ENCODE measurements at regions not wholly inside any gene's neighbourhood (a gene's known extent, or its start where the extent isn't known, plus 50 kb on each side); places are given as distances from the start of the nearest gene placed in this dataset.
"Not testable (repeated sequence)": the region's sequence is repeated elsewhere in the genome, so short reads cannot be mapped to it uniquely, and the experiment has no call there.

DNA sequence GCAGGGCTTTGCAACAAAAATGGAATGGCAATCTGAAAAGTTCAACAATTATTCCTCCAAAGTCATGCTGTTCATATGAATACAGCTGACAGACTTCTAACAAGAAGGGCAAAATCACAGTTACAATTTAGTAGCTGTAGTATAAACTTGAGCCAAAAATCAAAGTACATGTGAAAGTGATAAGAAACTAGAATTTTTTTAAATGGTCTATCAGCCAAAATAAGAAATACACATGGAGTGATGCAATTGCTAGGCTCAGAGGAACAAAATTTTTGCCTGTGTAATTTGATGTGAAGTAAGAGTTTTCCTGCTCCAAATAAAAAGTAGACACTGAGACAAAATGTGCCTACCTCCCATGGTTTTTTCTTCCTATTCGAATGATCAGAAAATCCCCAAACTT is 167.7 kb upstream of the CDKN3 start:
- peaks cover 49% of the 10 kb centered on the region for H3K27me3 Mint-ChIP-seq
- DNase-seq (ENCODE audit: low spot score in 2 of 2): no peak
- no peaks in the 10 kb centered on the region for H3K9me3 Mint-ChIP-seq
- no peaks in the 10 kb centered on the region for H3K36me3 Mint-ChIP-seq (ENCODE audit: insufficient read depth)
- no peaks in the 10 kb centered on the region for H3K4me1 Mint-ChIP-seq
- H3K27ac Mint-ChIP-seq (ENCODE audit: low read depth): no peak overlapping the region
- H3K4me3 Mint-ChIP-seq: no peak overlapping the region
- ATAC-seq (replicated peaks; ENCODE audit: extremely low read depth, poor library complexity, severe bottlenecking): no peak

DNA sequence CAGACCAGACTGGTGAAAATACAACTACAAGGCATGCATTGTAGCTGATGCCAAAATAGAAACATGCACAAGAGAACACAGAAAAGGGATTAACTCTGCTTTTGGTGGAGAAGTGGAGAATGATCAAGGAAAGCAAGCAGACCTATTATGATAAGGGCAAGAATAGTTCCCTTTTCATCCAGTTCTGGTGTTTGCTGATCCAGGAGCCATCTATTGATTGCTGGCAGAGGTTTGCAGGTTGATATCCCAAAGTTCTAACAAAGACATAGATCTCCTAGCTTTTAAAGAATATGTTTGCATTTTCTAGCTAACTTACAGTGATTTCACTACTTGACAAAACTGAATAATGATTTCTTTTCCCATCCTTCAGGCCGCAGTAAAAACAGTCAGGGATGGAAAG is 166.2 kb upstream of the CDKN3 start:
- ATAC-seq (replicated peaks; ENCODE audit: extremely low read depth, poor library complexity, severe bottlenecking) (no peak), DNase-seq (ENCODE audit: low spot score in 2 of 2) (no peak)
- H3K27me3 Mint-ChIP-seq: peaks cover 55% of the 10 kb centered on the region
- H3K36me3 Mint-ChIP-seq (ENCODE audit: insufficient read depth): no peaks in the 10 kb centered on the region
- no peak overlapping the region for H3K4me3 Mint-ChIP-seq
- H3K9me3 Mint-ChIP-seq: peaks cover 5% of the 10 kb centered on the region
- no peak overlapping the region for H3K27ac Mint-ChIP-seq (ENCODE audit: low read depth)
- H3K4me1 Mint-ChIP-seq: no peaks in the 10 kb centered on the region

DNA sequence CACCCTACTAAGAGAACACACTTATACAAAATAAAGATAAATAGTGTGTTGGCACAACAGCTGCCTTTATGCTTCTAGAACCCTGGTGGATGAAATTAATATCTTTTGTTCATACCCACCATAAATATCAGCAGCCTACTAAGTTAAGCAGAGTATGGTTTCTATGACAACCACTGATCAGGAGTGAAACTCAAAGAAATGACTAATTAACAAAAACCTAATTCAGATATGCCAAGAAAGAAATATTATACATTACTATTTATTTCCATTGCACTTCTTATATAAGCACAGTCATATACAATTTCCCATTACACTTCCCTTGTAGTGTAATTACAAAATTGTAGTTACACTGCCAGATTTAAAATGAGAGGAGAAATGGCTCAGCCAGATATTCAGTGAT is 164.1 kb upstream of the CDKN3 start:
- H3K4me3 Mint-ChIP-seq: no peak overlapping the region
- H3K36me3 Mint-ChIP-seq (ENCODE audit: insufficient read depth): no peaks in the 10 kb centered on the region
- no peak overlapping the region for H3K27ac Mint-ChIP-seq (ENCODE audit: low read depth)
- peaks cover 5% of the 10 kb centered on the region for H3K9me3 Mint-ChIP-seq
- no peak for DNase-seq (ENCODE audit: low spot score in 2 of 2)
- no peak for ATAC-seq (replicated peaks; ENCODE audit: extremely low read depth, poor library complexity, severe bottlenecking)
- no peaks in the 10 kb centered on the region for H3K4me1 Mint-ChIP-seq
- H3K27me3 Mint-ChIP-seq: peaks cover 54% of the 10 kb centered on the region

DNA sequence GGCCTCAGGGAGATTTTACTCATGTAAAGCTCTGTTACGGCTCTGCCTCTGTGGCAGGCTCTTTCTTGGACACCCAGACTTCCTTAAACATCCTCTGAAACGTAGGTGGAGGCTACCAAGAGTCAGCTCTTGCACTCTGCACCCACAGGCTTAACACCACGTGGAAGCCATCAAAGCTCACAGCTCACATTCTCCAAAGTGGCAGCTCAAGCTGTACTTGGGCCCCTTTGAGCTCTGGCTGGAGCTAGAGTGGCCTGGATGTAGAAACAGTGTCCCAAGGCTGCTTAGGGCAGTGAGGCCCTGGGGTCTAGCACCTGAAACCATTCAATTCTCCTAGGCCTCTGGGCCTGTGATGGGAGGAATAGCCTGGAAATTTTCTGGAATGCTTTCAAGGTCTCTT is 155.3 kb upstream of the CDKN3 start:
- Mint-ChIP-seq H3K27ac (ENCODE audit: low read depth) (no peak overlapping the region), H3K36me3 (ENCODE audit: insufficient read depth) (no peaks in the 10 kb centered on the region), H3K4me1 (no peaks in the 10 kb centered on the region), H3K27me3 (peaks cover 10% of the 10 kb centered on the region), H3K9me3 (no peaks in the 10 kb centered on the region), H3K4me3 (no peak overlapping the region)
- no peak for ATAC-seq (replicated peaks; ENCODE audit: extremely low read depth, poor library complexity, severe bottlenecking)
- no peak for DNase-seq (ENCODE audit: low spot score in 2 of 2)

DNA sequence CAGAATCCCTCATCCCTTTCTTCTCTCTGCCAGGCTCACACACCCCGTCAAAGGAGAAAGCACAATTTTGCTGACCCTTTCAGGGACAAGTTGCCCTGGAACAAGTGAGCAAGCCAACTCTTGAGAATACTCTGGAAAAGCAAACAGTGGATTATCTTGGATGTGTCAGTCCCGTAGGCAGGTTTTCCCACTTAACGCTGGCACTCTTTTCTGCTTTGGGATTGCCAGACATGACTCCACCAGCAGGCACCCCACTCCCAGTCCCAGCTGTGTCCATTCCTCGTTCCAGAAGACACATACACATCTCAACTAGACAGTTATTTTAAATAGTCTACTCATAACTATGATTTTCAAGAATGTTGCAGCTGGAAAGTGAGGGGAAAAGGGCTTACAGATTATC is 145.5 kb upstream of the CDKN3 start:
- H3K36me3 Mint-ChIP-seq (ENCODE audit: insufficient read depth): no peaks in the 10 kb centered on the region
- DNase-seq (ENCODE audit: low spot score in 2 of 2): no peak
- no peak overlapping the region for H3K27ac Mint-ChIP-seq (ENCODE audit: low read depth)
- no peaks in the 10 kb centered on the region for H3K4me1 Mint-ChIP-seq
- peaks cover 39% of the 10 kb centered on the region for H3K27me3 Mint-ChIP-seq
- no peak for ATAC-seq (replicated peaks; ENCODE audit: extremely low read depth, poor library complexity, severe bottlenecking)
- no peaks in the 10 kb centered on the region for H3K9me3 Mint-ChIP-seq
- H3K4me3 Mint-ChIP-seq: no peak overlapping the region

DNA sequence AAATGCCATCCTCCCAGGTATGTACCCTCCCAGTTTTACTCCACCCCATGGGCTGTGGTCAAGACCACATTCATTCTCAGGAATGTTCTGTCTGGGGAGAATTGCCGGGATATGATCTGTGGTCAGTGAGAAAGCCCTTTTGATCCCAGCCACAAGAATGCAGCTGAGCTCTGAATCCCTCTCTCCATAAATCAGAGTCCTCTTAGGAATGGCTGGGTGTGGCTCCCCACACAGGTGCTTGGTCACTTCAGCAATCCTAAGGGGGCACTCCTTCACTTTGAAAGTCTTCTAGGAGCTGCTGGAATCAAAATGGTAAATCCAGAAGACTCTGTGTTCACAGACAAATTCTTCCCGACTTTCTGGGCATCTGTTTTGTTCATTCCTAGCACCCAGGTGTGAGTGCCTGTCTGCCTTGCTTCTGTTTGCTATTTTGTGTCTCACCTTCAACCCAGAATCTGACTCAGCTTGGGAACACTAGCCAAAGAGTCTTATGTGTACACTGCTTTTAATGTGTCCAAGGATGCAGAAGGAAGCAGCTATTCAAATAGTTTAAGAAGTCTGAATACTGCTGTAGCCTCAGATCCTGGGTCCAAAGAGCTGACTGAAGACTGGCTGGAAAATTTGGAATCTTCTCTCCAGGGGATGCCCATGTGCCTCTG is 144.6 kb upstream of the CDKN3 start:
- Mint-ChIP-seq H3K4me3 (no peak overlapping the region), H3K36me3 (ENCODE audit: insufficient read depth) (no peaks in the 10 kb centered on the region), H3K4me1 (no peaks in the 10 kb centered on the region), H3K27ac (ENCODE audit: low read depth) (no peak overlapping the region), H3K27me3 (peaks cover 30% of the 10 kb centered on the region), H3K9me3 (no peaks in the 10 kb centered on the region)
- ATAC-seq (replicated peaks; ENCODE audit: extremely low read depth, poor library complexity, severe bottlenecking) (no peak), DNase-seq (ENCODE audit: low spot score in 2 of 2) (no peak)

DNA sequence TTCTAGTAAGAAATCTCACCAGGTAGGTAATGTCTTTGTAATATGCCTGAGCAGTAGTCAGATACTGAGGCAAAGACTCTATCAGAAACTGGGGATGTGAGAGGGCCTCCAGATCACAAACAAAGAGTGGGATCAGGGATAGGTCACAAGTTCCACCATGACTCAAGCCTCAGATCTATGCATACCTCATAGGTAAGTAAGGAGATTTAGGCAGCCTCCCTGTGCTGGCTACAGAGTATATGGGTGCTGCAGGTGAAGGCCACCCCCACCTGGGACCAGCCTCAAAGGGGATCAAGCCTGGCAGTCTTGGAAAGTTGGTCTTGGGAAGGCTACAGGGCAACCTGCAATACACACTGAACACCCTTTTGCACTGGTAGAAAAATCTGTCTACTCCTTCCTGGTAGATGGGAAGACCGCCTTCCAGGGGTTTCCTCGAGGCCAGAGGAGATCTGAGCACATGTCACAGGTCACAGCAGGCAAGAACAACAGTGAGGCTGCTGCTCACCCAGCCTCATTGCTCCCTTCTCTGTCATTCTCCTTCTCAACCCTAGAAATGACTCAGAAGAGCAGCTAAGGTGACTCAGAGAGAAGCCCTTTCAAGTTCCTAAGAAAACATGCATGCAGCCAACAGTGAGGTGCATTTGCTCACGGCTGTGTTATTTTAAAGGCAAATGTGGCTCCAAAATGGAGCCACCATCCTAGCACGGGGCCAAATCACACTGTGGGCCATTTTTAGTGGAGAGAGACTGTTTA is 143.4 kb upstream of the CDKN3 start:
- DNase-seq (ENCODE audit: low spot score in 2 of 2): no peak
- no peaks in the 10 kb centered on the region for H3K9me3 Mint-ChIP-seq
- H3K27ac Mint-ChIP-seq (ENCODE audit: low read depth): no peak overlapping the region
- no peaks in the 10 kb centered on the region for H3K36me3 Mint-ChIP-seq (ENCODE audit: insufficient read depth)
- no peaks in the 10 kb centered on the region for H3K4me1 Mint-ChIP-seq
- H3K27me3 Mint-ChIP-seq: peaks cover 21% of the 10 kb centered on the region
- no peak overlapping the region for H3K4me3 Mint-ChIP-seq
- ATAC-seq (replicated peaks; ENCODE audit: extremely low read depth, poor library complexity, severe bottlenecking): no peak

DNA sequence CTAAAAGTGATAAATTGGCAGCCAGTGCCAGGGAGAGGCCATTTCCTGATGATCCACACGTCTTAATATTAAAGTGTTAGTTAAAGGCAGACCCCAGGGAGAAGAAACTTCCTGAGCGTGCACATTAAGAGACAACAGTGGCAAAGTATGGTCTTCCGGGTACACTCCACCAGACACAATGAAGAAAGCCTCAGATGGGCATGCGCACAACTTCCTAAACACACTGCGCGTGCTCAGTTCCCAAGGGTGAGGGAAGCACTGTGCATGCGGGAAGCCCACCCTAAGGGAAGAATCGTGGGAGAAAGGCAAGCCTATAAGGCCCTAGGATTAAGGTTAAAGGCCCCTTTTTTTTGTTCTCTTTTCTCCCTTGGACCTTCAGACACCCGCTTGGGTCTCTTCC is 140.7 kb upstream of the CDKN3 start:
- Mint-ChIP-seq H3K4me1 (no peaks in the 10 kb centered on the region), H3K4me3 (no peak overlapping the region), H3K27me3 (peaks cover 34% of the 10 kb centered on the region), H3K36me3 (ENCODE audit: insufficient read depth) (no peaks in the 10 kb centered on the region), H3K27ac (ENCODE audit: low read depth) (no peak overlapping the region), H3K9me3 (no peaks in the 10 kb centered on the region)
- DNase-seq (ENCODE audit: low spot score in 2 of 2) (no peak), ATAC-seq (replicated peaks; ENCODE audit: extremely low read depth, poor library complexity, severe bottlenecking) (no peak)

DNA sequence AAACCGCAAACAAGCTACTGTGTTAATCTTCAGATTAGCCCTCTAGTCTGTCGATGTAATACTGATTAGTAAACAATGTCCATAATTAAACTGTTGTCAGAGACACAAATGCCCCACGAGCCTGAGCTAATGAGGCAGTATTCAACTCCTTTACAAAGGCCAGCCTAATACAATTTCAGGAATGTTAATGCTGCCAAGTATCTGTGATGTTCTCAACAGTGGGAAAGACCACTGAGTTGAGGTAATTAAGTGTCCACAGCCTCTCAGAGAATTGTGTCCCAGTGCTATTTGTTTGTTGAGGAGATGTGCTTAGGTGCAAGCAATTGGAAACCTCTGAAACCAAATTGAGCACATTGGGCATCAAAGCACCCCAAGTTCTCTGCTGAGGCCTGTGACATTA is 139.4 kb upstream of the CDKN3 start:
- H3K36me3 Mint-ChIP-seq (ENCODE audit: insufficient read depth): no peaks in the 10 kb centered on the region
- H3K4me1 Mint-ChIP-seq: no peaks in the 10 kb centered on the region
- H3K9me3 Mint-ChIP-seq: no peaks in the 10 kb centered on the region
- peaks cover 32% of the 10 kb centered on the region for H3K27me3 Mint-ChIP-seq
- H3K4me3 Mint-ChIP-seq: no peak overlapping the region
- ATAC-seq (replicated peaks; ENCODE audit: extremely low read depth, poor library complexity, severe bottlenecking): no peak
- no peak for DNase-seq (ENCODE audit: low spot score in 2 of 2)
- no peak overlapping the region for H3K27ac Mint-ChIP-seq (ENCODE audit: low read depth)

DNA sequence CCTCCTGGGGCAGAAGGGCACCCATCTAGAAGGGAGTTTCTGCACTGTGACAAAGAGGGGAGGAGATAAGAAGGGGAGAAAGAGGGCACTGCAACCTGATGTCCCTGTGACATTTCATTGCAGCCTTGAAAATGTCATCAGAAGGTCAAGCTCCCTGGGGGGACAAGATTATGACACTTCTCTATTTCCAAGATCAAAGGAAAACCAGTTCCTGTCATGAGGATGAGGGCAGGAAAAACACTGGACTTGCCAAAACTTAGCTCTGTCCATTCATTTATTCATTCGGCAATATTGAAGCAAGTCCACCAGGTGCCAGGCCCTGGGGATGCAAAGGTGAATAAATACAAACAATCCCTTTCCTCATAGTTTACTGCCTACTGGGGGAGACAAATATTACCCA is 138.4 kb upstream of the CDKN3 start:
- H3K36me3 Mint-ChIP-seq (ENCODE audit: insufficient read depth): no peaks in the 10 kb centered on the region
- H3K27ac Mint-ChIP-seq (ENCODE audit: low read depth): no peak overlapping the region
- H3K4me1 Mint-ChIP-seq: no peaks in the 10 kb centered on the region
- no peak overlapping the region for H3K4me3 Mint-ChIP-seq
- ATAC-seq (replicated peaks; ENCODE audit: extremely low read depth, poor library complexity, severe bottlenecking): no peak
- peaks cover 27% of the 10 kb centered on the region for H3K27me3 Mint-ChIP-seq
- no peaks in the 10 kb centered on the region for H3K9me3 Mint-ChIP-seq
- no peak for DNase-seq (ENCODE audit: low spot score in 2 of 2)

DNA sequence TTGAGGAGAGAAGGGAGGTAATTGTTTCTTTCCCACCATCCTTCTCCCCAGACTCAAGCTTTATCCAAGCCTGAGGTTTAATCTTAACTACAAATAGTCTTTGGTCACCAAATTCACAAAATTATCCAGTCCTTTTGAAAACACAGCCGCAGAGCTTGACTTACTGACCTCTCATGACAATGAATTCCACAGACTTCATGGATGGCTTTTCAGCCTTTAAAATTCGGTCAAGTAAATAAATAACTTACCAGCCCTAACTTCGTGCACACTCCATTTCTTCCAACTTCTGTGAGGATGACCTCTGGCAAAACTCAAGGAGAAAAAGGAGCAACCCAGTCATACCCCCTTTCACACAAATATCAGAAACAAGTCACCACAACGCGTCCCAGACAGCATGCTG is 137.0 kb upstream of the CDKN3 start:
- no peak for DNase-seq (ENCODE audit: low spot score in 2 of 2)
- no peaks in the 10 kb centered on the region for H3K4me1 Mint-ChIP-seq

DNA sequence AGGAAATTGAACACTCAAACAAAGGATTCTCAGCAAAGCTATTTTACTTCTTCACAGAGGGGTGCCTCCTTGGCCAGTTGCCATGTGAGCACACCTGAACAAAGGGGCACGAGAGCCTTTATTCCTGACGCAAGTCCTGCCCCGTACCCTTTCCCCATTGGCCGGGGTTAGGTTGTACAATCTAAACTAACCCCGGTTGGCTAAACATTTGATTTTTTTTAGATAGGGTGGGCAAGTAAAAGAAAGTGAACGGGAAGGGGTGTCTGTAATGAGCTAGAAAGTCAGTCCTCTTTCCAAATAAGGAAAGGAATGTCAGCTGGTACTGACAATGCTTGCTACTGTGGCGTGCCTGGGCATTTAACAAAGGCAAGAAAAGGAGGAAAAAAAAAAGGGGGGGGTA is 135.5 kb upstream of the CDKN3 start:
- no peak overlapping the region for H3K4me3 Mint-ChIP-seq
- H3K4me1 Mint-ChIP-seq: no peaks in the 10 kb centered on the region
- no peaks in the 10 kb centered on the region for H3K9me3 Mint-ChIP-seq
- H3K36me3 Mint-ChIP-seq (ENCODE audit: insufficient read depth): no peaks in the 10 kb centered on the region
- H3K27me3 Mint-ChIP-seq: peaks cover 49% of the 10 kb centered on the region
- no peak overlapping the region for H3K27ac Mint-ChIP-seq (ENCODE audit: low read depth)
- ATAC-seq (replicated peaks; ENCODE audit: extremely low read depth, poor library complexity, severe bottlenecking) (no peak), DNase-seq (ENCODE audit: low spot score in 2 of 2) (no peak)

More for the DNA sequence above, 137.0 kb upstream of the CDKN3 start:
- Mint-ChIP-seq H3K27ac (ENCODE audit: low read depth) (no peak overlapping the region), H3K27me3 (peaks cover 36% of the 10 kb centered on the region), H3K36me3 (ENCODE audit: insufficient read depth) (no peaks in the 10 kb centered on the region), H3K9me3 (no peaks in the 10 kb centered on the region), H3K4me3 (no peak overlapping the region)
- no peak for ATAC-seq (replicated peaks; ENCODE audit: extremely low read depth, poor library complexity, severe bottlenecking)

DNA sequence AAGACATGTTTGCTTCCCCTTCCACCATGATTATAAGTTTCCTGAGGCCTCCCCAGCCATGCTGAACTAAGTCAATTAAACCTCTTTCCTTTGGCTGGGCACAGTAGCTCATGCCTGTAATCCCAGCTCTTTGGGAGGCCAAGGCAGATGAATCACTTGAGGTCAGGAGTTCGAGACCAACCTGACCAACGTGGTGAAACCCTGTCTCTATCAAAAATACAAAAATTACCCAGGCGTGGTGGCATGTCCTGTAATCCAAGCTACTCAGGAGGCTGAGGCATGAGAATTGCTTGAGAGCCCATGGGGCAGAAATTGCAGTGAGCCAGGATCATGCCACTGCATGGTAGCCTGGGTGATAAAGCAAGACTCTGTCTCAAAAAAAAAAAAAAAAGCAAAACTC is 130.2 kb upstream of the CDKN3 start:
- H3K27ac Mint-ChIP-seq (ENCODE audit: low read depth); H3K4me1 Mint-ChIP-seq; ATAC-seq (replicated peaks; ENCODE audit: extremely low read depth, poor library complexity, severe bottlenecking); H3K9me3 Mint-ChIP-seq; H3K36me3 Mint-ChIP-seq (ENCODE audit: insufficient read depth); DNase-seq (ENCODE audit: low spot score in 2 of 2); H3K4me3 Mint-ChIP-seq: not testable (repeated sequence)
- H3K27me3 Mint-ChIP-seq: peaks cover 40% of the 10 kb centered on the region

Data from central memory CD8-positive, alpha-beta T cell (primary cell).